HG02943 (cell line): ENCODE measurements at regions not wholly inside any gene's neighbourhood (a gene's known extent, or its start where the extent isn't known, plus 50 kb on each side); places are given as distances from the start of the nearest gene placed in this dataset.

Experiments used
- ATAC-seq: cut with Tn5 transposase; IDR thresholded peaks from one replicate; pipeline ENCODE4 v1.9.1; 2021; ENCODE audit warnings: mild to moderate bottlenecking, low read depth, moderate library complexity; ENCODE audit not compliant: unreplicated experiment

GRCh38 chr9:22389271-22389670 is 57.4 kb upstream of the DMRTA1 start:
- no peak for ATAC-seq

- ATAC-seq: no peak
These were observed 54.1 kb upstream of the DMRTA1 start for GRCh38 chr9:22392523-22392922.

GRCh38 chr9:22395687-22396141 is 50.9 kb upstream of the DMRTA1 start:
- ATAC-seq: no peak
